ENCODE measurements at regions not wholly inside any gene's neighbourhood (a gene's known extent, or its start where the extent isn't known, plus 50 kb on each side); places are given as distances from the start of the nearest gene placed in this dataset.

- TF ChIP-seq CTCF (conservative IDR thresholded peaks at IDR 0.05; ENCODE audit: low read depth in 2 of 2) (no peak), EZH2 (IDR thresholded peaks at IDR 0.05; ENCODE audit: low read depth, unreplicated experiment) (no peak), EZH2phosphoT487 (IDR thresholded peaks at IDR 0.05; ENCODE audit: unreplicated experiment) (no peak), JUNB (IDR thresholded peaks at IDR 0.05; ENCODE audit: unreplicated experiment) (no peak), ZNF331 (CRISPR knock-in tag; IDR thresholded peaks at IDR 0.05; ENCODE audit: low read depth) (no peak), ETS1 (IDR thresholded peaks at IDR 0.05) (no peak), REST (IDR thresholded peaks at IDR 0.05; ENCODE audit: unreplicated experiment) (no peak), STAT1 (IDR thresholded peaks at IDR 0.05; ENCODE audit: unreplicated experiment) (no peak), POLR2AphosphoS5 (IDR thresholded peaks at IDR 0.05; ENCODE audit: low read depth) (no peak), CREB1 (CRISPR knock-in tag; IDR thresholded peaks at IDR 0.05; ENCODE audit: low read depth) (no peak), NANOG (IDR thresholded peaks at IDR 0.05; ENCODE audit: borderline replicate concordance) (no peak)
Measured at GRCh38 chr5:117812861-117813260, 1175.5 kb downstream of the DTWD2 start.

Measured in GM23338 (cell line).